Gastrocnemius medialis (tissue), 4 donors: ENCODE measurements at regions not wholly inside any gene's neighbourhood (a gene's known extent, or its start where the extent isn't known, plus 50 kb on each side); places are given as distances from the start of the nearest gene placed in this dataset.

Experiments
- ATAC-seq, 2 donors: fragments of 150-250 bp; one replicate each; pipeline ENCODE4 v1.9.1; 2016
- DNase-seq, 2 donors: peaks; one replicate each; pipeline ENCODE4 v3.0.0-alpha.2; 2019
- H3K27ac ChIP-seq, 4 donors: fragments of 200-600 bp; sonication (generic); 1 replicate in 1 of 4; 2 replicates in 3 of 4; pipeline ENCODE4 v1.5.1; 2016 to 2018; ENCODE audit warnings: mild to moderate bottlenecking in 2 of 4, moderate library complexity in 1 of 4
- H3K27me3 ChIP-seq, 3 donors: fragments of 200-600 bp; sonication (generic) in 2 of 3; 1 replicate in 1 of 3; 2 replicates in 2 of 3; pipeline versions ENCODE4 v1.5.1 to v1.6.0; 2016 to 2019; ENCODE audit warnings: mild to moderate bottlenecking in 1 of 3, moderate library complexity in 1 of 3
- H3K36me3 ChIP-seq, 2 donors: fragments of 200-600 bp; sonication (generic) in 1 of 2; one replicate each; pipeline ENCODE4 v1.5.1; 2017 to 2018
- H3K4me1 ChIP-seq, 2 donors: fragments of 200-600 bp; sonication (generic) in 1 of 2; one replicate each; pipeline ENCODE4 v1.5.1; 2016 to 2017; ENCODE audit warnings: mild to moderate bottlenecking in 2 of 2
- H3K4me3 ChIP-seq, 4 donors: fragments of 200-600 bp; sonication (generic) in 3 of 4; 1 replicate in 1 of 4; 2 replicates in 3 of 4; pipeline ENCODE4 v1.5.1; 2016 to 2019; ENCODE audit warnings: mild to moderate bottlenecking in 2 of 4
- H3K9me3 ChIP-seq, 3 donors: fragments of 200-600 bp; sonication (generic) in 2 of 3; 1 replicate in 1 of 3; 2 replicates in 2 of 3; pipeline ENCODE4 v1.5.1; 2016 to 2019
- CTCF ChIP-seq, 5 experiments: fragments of 450-650 bp in 3 of 5; fragments of 200-600 bp in 2 of 5; sonication (generic) in 2 of 5; IDR thresholded peaks in 4 of 5; conservative IDR thresholded peaks in 1 of 5; 1 replicate in 4 of 5; 2 replicates in 1 of 5; pipeline ENCODE4 v1.5.1; 2016 to 2019; ENCODE audit warnings: antibody characterized with exemption in 5 of 5, mild to moderate bottlenecking in 3 of 5, moderate library complexity in 3 of 5
- POLR2A ChIP-seq, 2 donors: fragments of 450-650 bp; IDR thresholded peaks; one replicate each; pipeline ENCODE4 v1.6.1; 2017; ENCODE audit warnings: antibody characterized with exemption in 2 of 2, mild to moderate bottlenecking in 2 of 2, moderate library complexity in 2 of 2
- in situ Hi-C, 4 donors: fragments of 200-750 bp; cut with MboI; loops; one replicate each; pipeline versions ENCODE4 v1.15.0 to v1.8.0; 2017; ENCODE audit warnings: low sequenced_read_pairs in 4 of 4
- intact Hi-C: fragments of 100-400 bp; cut with DNase I; formaldehyde crosslinking; loops from one replicate; pipeline ENCODE4 v1.15.1; 2023; ENCODE audit warnings: low total_unique reads

- no peaks in the 10 kb centered on the region for H3K9me3 ChIP-seq
- ATAC-seq: no peak
- intact Hi-C loops (no loop called here), in situ Hi-C loops (no loop called here)
- H3K36me3 ChIP-seq: no peaks in the 10 kb centered on the region
- TF ChIP-seq POLR2A (IDR thresholded peaks at IDR 0.05) (no peak), CTCF (IDR thresholded peaks at IDR 0.05 in 4 of 5, conservative IDR thresholded peaks at IDR 0.05 in 1 of 5) (no peak)
- no peak overlapping the region for H3K27ac ChIP-seq
- no peaks in the 10 kb centered on the region for H3K27me3 ChIP-seq
- DNase-seq: no peak
- H3K4me1 ChIP-seq: no peaks in the 10 kb centered on the region
- no peak overlapping the region for H3K4me3 ChIP-seq
Observed at GRCh38 chr5:71892641-71893365, 173.7 kb downstream of the CARTPT start.

- DNase-seq: no peak
- intact Hi-C loops: no loop called here
- Histone ChIP-seq H3K4me3 (no peak overlapping the region), H3K27ac (no peak overlapping the region), H3K4me1 (no peaks in the 10 kb centered on the region), H3K27me3 (no peaks in the 10 kb centered on the region), H3K36me3 (no peaks in the 10 kb centered on the region), H3K9me3 (no peaks in the 10 kb centered on the region)
- TF ChIP-seq POLR2A (IDR thresholded peaks at IDR 0.05) (no peak), CTCF (IDR thresholded peaks at IDR 0.05 in 4 of 5, conservative IDR thresholded peaks at IDR 0.05 in 1 of 5) (no peak)
- no peak for ATAC-seq
- in situ Hi-C loops: no loop called here
Observed at GRCh38 chr5:71893451-71893850, 174.4 kb downstream of the CARTPT start.

- Histone ChIP-seq H3K9me3 (no peaks in the 10 kb centered on the region), H3K4me1 (no peaks in the 10 kb centered on the region), H3K27ac (no peak overlapping the region), H3K4me3 (no peak overlapping the region), H3K27me3 (no peaks in the 10 kb centered on the region), H3K36me3 (no peaks in the 10 kb centered on the region)
- in situ Hi-C loops (no loop called here), intact Hi-C loops (no loop called here)
- DNase-seq (no peak), ATAC-seq (no peak)
- TF ChIP-seq CTCF (IDR thresholded peaks at IDR 0.05 in 4 of 5, conservative IDR thresholded peaks at IDR 0.05 in 1 of 5) (no peak), POLR2A (IDR thresholded peaks at IDR 0.05) (no peak)
Observed at GRCh38 chr5:71894091-71894490, 175.0 kb downstream of the CARTPT start.

- DNase-seq: no peak
- Histone ChIP-seq H3K27ac (no peak overlapping the region), H3K27me3 (no peaks in the 10 kb centered on the region), H3K36me3 (no peaks in the 10 kb centered on the region), H3K4me1 (no peaks in the 10 kb centered on the region), H3K4me3 (no peak overlapping the region), H3K9me3 (no peaks in the 10 kb centered on the region)
- intact Hi-C loops (no loop called here), in situ Hi-C loops (no loop called here)
- no peak for ATAC-seq
- TF ChIP-seq CTCF (IDR thresholded peaks at IDR 0.05 in 4 of 5, conservative IDR thresholded peaks at IDR 0.05 in 1 of 5): no peak
- no peak for TF ChIP-seq POLR2A (IDR thresholded peaks at IDR 0.05)
Observed at GRCh38 chr5:71895546-71895945, 176.5 kb downstream of the CARTPT start.

GRCh38 chr5:71899865-71900342, 180.8 kb downstream of the CARTPT start:
- no peak overlapping the region for H3K4me3 ChIP-seq
- H3K9me3 ChIP-seq: no peaks in the 10 kb centered on the region
- no peak overlapping the region for H3K27ac ChIP-seq
- no peaks in the 10 kb centered on the region for H3K4me1 ChIP-seq
- no peaks in the 10 kb centered on the region for H3K27me3 ChIP-seq
- no peak for ATAC-seq
- intact Hi-C loops: no loop called here
- no peaks in the 10 kb centered on the region for H3K36me3 ChIP-seq
- DNase-seq: no peak
- in situ Hi-C loops: no loop called here
- no peak for TF ChIP-seq CTCF (IDR thresholded peaks at IDR 0.05 in 4 of 5, conservative IDR thresholded peaks at IDR 0.05 in 1 of 5)
- TF ChIP-seq POLR2A (IDR thresholded peaks at IDR 0.05): no peak
